Body of pancreas (tissue), 4 donors: ENCODE measurements at regions not wholly inside any gene's neighbourhood (a gene's known extent, or its start where the extent isn't known, plus 50 kb on each side); places are given as distances from the start of the nearest gene placed in this dataset.
A peak's percentile ranks its signal among the peaks of the same experiment; 100 is the strongest.

Experiments
- POLR2A ChIP-seq, 3 donors: fragments of 450-650 bp; IDR thresholded peaks; one replicate each; pipeline ENCODE4 v1.6.1; 2016; ENCODE audit warnings: antibody characterized with exemption in 3 of 3, mild to moderate bottlenecking in 2 of 3
- TF ChIP-seq, protein P1 (sequence below), 7 experiments: fragments of 450-650 bp in 4 of 7; fragments of 200-600 bp in 3 of 7; sonication (generic) in 3 of 7; IDR thresholded peaks; one replicate each; pipeline ENCODE4 v1.5.1; 2016 to 2019; ENCODE audit warnings: antibody characterized with exemption in 7 of 7

DNA sequence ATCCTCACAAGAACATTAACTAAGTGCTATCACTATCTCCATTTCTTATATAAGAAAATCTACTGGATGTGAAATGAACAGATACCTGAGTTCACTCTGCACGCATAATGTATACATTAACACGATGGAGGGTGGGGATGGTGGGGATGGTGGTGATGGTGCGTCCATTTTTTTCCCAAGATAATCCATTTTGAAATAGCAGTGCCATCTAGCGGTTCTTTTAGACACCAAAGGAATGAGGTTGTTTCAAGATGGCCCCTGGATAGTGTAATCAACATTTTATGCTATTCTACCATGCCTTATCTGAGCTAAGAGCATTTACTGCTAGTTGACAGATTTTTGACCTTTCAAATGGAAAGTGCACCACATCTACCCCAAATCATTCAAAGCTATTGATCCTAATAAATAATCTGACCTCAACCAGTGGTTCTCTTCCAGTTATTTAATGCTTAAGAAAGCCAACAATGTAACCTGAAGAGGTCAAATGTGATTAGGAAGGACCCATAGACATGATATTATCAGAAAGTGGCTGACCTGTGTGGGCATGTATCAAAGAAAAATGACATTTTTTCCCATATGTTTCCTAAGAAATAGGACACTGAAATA is 714.7 kb upstream of the TENM4 start:
- TF ChIP-seq, protein P1, sequence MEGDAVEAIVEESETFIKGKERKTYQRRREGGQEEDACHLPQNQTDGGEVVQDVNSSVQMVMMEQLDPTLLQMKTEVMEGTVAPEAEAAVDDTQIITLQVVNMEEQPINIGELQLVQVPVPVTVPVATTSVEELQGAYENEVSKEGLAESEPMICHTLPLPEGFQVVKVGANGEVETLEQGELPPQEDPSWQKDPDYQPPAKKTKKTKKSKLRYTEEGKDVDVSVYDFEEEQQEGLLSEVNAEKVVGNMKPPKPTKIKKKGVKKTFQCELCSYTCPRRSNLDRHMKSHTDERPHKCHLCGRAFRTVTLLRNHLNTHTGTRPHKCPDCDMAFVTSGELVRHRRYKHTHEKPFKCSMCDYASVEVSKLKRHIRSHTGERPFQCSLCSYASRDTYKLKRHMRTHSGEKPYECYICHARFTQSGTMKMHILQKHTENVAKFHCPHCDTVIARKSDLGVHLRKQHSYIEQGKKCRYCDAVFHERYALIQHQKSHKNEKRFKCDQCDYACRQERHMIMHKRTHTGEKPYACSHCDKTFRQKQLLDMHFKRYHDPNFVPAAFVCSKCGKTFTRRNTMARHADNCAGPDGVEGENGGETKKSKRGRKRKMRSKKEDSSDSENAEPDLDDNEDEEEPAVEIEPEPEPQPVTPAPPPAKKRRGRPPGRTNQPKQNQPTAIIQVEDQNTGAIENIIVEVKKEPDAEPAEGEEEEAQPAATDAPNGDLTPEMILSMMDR (IDR thresholded peaks at IDR 0.05): peak in 6 of 7 experiments; percentile 17 to 45 (median 30)
- no peak for TF ChIP-seq POLR2A (IDR thresholded peaks at IDR 0.05)
